PC-3 (cell line): ENCODE measurements at regions not wholly inside any gene's neighbourhood (a gene's known extent, or its start where the extent isn't known, plus 50 kb on each side); places are given as distances from the start of the nearest gene placed in this dataset.

ENCODE experiments used
- CTCF ChIP-seq: fragments of 300-600 bp; sonication (generic); conservative IDR thresholded peaks from 2 replicates; pipeline ENCODE4 v1.5.1; 2017; ENCODE audit warnings: antibody characterized with exemption, low read depth, mild to moderate bottlenecking, low read length
- EZH2 ChIP-seq: fragments of 300-600 bp; sonication (generic); IDR thresholded peaks from one replicate; pipeline ENCODE4 v1.6.1; 2017; ENCODE audit warnings: antibody characterized with exemption, mild to moderate bottlenecking, low read length; ENCODE audit not compliant: unreplicated experiment

- no peak for TF ChIP-seq CTCF
- no peak for TF ChIP-seq EZH2
These were observed 54.2 kb upstream of the RGMA start for GRCh38 chr15:93143186-93143585.
